HCT116 (cell line): ENCODE measurements at regions not wholly inside any gene's neighbourhood (a gene's known extent, or its start where the extent isn't known, plus 50 kb on each side); places are given as distances from the start of the nearest gene placed in this dataset.

Source experiments
- ATAC-seq: fragments of 200-7000 bp; cut with Tn5 transposase; 2 replicates; pipeline ENCODE4 v1.9.1; 2020; ENCODE audit warnings: mild to moderate bottlenecking, moderate library complexity
- BruUV-seq: library from RNA; stranded (reverse); fragments of 400-500 nt; replicated peaks from 2 replicates; lab custom pipeline; 2021; lab: Mats Ljungman, UMichigan
- CTCF ChIA-PET: fragments of 300-600 bp; sonication (Branson Sonifier 250); formaldehyde crosslinking; loops from one replicate; lab custom pipeline; 2021; ENCODE audit warnings: antibody characterized with exemption; lab: Charles Lee
- POLR2A ChIA-PET: fragments of 300-600, 350-600 bp; sonication (Branson Sonifier 250); formaldehyde crosslinking; loops from one replicate; lab custom pipeline; 2021; ENCODE audit warnings: antibody characterized with exemption; lab: Charles Lee
- RAD21 ChIA-PET, 2 experiments: fragments of 300-600 bp; sonication (Branson Sonifier 250); formaldehyde crosslinking; loops; one replicate each; lab custom pipeline; 2023; ENCODE audit warnings: low total read pairs in 2 of 2; ENCODE audit not compliant: uncharacterized antibody in 2 of 2, unreplicated experiment in 2 of 2, low non-redundant PET in 1 of 2; lab: Charles Lee
- DNase-seq: peaks from one replicate; pipeline ENCODE4 v3.0.0-alpha.2; 2010; ENCODE audit warnings: low read depth, low spot score
- H2AFZ ChIP-seq: fragments of 200-600 bp; shearing (Covaris generic), sonication (generic); 2 replicates; pipeline ENCODE4 v1.6.1; 2017; ENCODE audit warnings: low read depth, mixed run types, mixed read lengths, antibody characterized with exemption, low read length; ENCODE audit not compliant: poor library complexity, severe bottlenecking
- H3K27ac ChIP-seq: 2 replicates; pipeline ENCODE4 v1.5.1; 2012; ENCODE audit warnings: low read depth, low read length
- H3K27me3 ChIP-seq: fragments of 200-600 bp; sonication (generic); 2 replicates; pipeline ENCODE4 v1.6.1; 2016; ENCODE audit warnings: mixed run types, low read length, mixed read lengths; ENCODE audit not compliant: insufficient read depth
- H3K36me3 ChIP-seq, 2 experiments: fragments of 200-500 bp in 1 of 2; fragments of 200-600 bp in 1 of 2; sonication (Bioruptor generic) in 1 of 2; sonication (generic) in 1 of 2; 2 replicates each; pipeline versions ENCODE4 v1.5.1 to v1.6.1; 2014 to 2016; ENCODE audit warnings: low read length in 2 of 2, inconsistent platforms in 1 of 2, mixed read lengths in 1 of 2, mixed run types in 1 of 2; ENCODE audit not compliant: insufficient read depth in 2 of 2, control insufficient read depth in 1 of 2
- H3K4me1 ChIP-seq, 2 experiments: fragments of 200-600 bp in 1 of 2; sonication (generic) in 1 of 2; 2 replicates each; pipeline versions ENCODE4 v1.5.1 to v1.6.1; 2012 to 2017; ENCODE audit warnings: low read length in 2 of 2, inconsistent platforms in 1 of 2, mild to moderate bottlenecking in 1 of 2, mixed read lengths in 1 of 2, mixed run types in 1 of 2, moderate library complexity in 1 of 2; ENCODE audit not compliant: insufficient read depth in 2 of 2, control insufficient read depth in 1 of 2
- H3K4me2 ChIP-seq: fragments of 200-600 bp; sonication (generic); 2 replicates; pipeline ENCODE4 v1.6.1; 2017; ENCODE audit warnings: mixed run types, low read length, mixed read lengths
- H3K4me3 ChIP-seq, 2 experiments: fragments of 200-600 bp in 1 of 2; sonication (generic) in 1 of 2; replicated peaks in 1 of 2; 2 replicates each; pipeline ENCODE4 v1.5.1; 2011 to 2016; ENCODE audit warnings: low read length in 2 of 2, control low read depth in 1 of 2, low read depth in 1 of 2, mild to moderate bottlenecking in 1 of 2, mixed read lengths in 1 of 2, mixed run types in 1 of 2
- H3K79me2 ChIP-seq: fragments of 200-600 bp; sonication (generic); 2 replicates; pipeline ENCODE4 v1.6.1; 2017; ENCODE audit warnings: mild to moderate bottlenecking, mixed run types, low read length, moderate library complexity, mixed read lengths; ENCODE audit not compliant: insufficient read depth
- H3K9ac ChIP-seq: fragments of 200-600 bp; sonication (generic); 2 replicates; pipeline ENCODE4 v1.6.1; 2016; ENCODE audit warnings: low read length, mixed read lengths
- H3K9me2 ChIP-seq: fragments of 200-600 bp; sonication (generic), shearing (Covaris generic); 2 replicates; pipeline ENCODE4 v1.6.1; 2017; ENCODE audit warnings: mixed run types, mild to moderate bottlenecking, moderate library complexity; ENCODE audit not compliant: insufficient read depth
- H3K9me3 ChIP-seq, 2 experiments: fragments of 200-500 bp in 1 of 2; fragments of 200-600 bp in 1 of 2; sonication (Bioruptor generic) in 1 of 2; sonication (generic) in 1 of 2; 2 replicates each; pipeline ENCODE4 v1.6.1; 2014 to 2017; ENCODE audit warnings: low read length in 2 of 2, mixed read lengths in 2 of 2, inconsistent platforms in 1 of 2, low read depth in 1 of 2, mild to moderate bottlenecking in 1 of 2, mixed run types in 1 of 2, moderate library complexity in 1 of 2; ENCODE audit not compliant: control insufficient read depth in 1 of 2, insufficient read depth in 1 of 2
- H4K20me1 ChIP-seq: fragments of 200-600 bp; sonication (generic), shearing (Covaris generic); 2 replicates; pipeline ENCODE4 v1.6.1; 2017; ENCODE audit warnings: mixed run types, mild to moderate bottlenecking, moderate library complexity; ENCODE audit not compliant: insufficient read depth
- CEBPB ChIP-seq: IDR thresholded peaks from 2 replicates; pipeline ENCODE4 v1.6.1; 2012; ENCODE audit warnings: low read depth
- EGR1 ChIP-seq: IDR thresholded peaks from 2 replicates; pipeline ENCODE4 v1.6.1; 2012; ENCODE audit warnings: low read depth
- ELF1 ChIP-seq: IDR thresholded peaks from 2 replicates; pipeline ENCODE4 v1.6.1; 2012; ENCODE audit warnings: low read depth, borderline replicate concordance
- EZH2 ChIP-seq: fragments of 200-600 bp; sonication (generic); IDR thresholded peaks from 2 replicates; pipeline ENCODE4 v1.6.1; 2017; ENCODE audit warnings: antibody characterized with exemption, mixed run types
- EZH2phosphoT487 ChIP-seq: fragments of 200-600 bp; IDR thresholded peaks from 2 replicates; pipeline ENCODE4 v1.6.1; 2018; ENCODE audit warnings: antibody characterized with exemption, borderline replicate concordance
- FOSL1 ChIP-seq: IDR thresholded peaks from 2 replicates; pipeline ENCODE4 v1.6.1; 2012; ENCODE audit warnings: low read depth
- JUND ChIP-seq: IDR thresholded peaks from 2 replicates; pipeline ENCODE4 v1.6.1; 2012
- MAX ChIP-seq: IDR thresholded peaks from 2 replicates; pipeline ENCODE4 v1.6.1; 2012
- POLR2AphosphoS5 ChIP-seq: IDR thresholded peaks from 2 replicates; pipeline ENCODE4 v1.6.1; 2011; ENCODE audit warnings: mild to moderate bottlenecking, low read depth, low read length, moderate library complexity
- RAD21 ChIP-seq: IDR thresholded peaks from 2 replicates; pipeline ENCODE4 v1.6.1; 2012; ENCODE audit warnings: low read depth, mild to moderate bottlenecking
- SRF ChIP-seq: IDR thresholded peaks from 2 replicates; pipeline ENCODE4 v1.6.1; 2012; ENCODE audit warnings: low read depth
- TCF7L2 ChIP-seq: IDR thresholded peaks from 2 replicates; pipeline ENCODE4 v1.7.0; 2011; ENCODE audit warnings: borderline replicate concordance, inconsistent platforms; ENCODE audit not compliant: insufficient read depth, insufficient read length; ENCODE audit errors: extremely low read depth
- YY1 ChIP-seq: IDR thresholded peaks from 2 replicates; pipeline ENCODE4 v1.6.1; 2011; ENCODE audit warnings: low read length, low read depth, moderate library complexity, mild to moderate bottlenecking; ENCODE audit not compliant: insufficient replicate concordance; ENCODE audit errors: extremely low read depth
- ZFX ChIP-seq: fragments of 450-650 bp; IDR thresholded peaks from 2 replicates; pipeline ENCODE4 v1.6.1; 2017
- ZNF274 ChIP-seq: fragments of 200-500 bp; sonication (Bioruptor generic); IDR thresholded peaks from 2 replicates; pipeline ENCODE4 v1.6.1; 2014; ENCODE audit warnings: mild to moderate bottlenecking, low read depth, low read length, inconsistent platforms
- intact Hi-C: fragments of 100-400 bp; cut with micrococcal nuclease; formaldehyde crosslinking; loops from 2 replicates; pipeline ENCODE4 v1.10.0; 2022
- TF ChIP-seq, protein P1 (sequence below): IDR thresholded peaks from 2 replicates; pipeline ENCODE4 v1.6.1; 2012; ENCODE audit warnings: low read depth
- TF ChIP-seq, protein P2 (sequence below): IDR thresholded peaks from 2 replicates; pipeline ENCODE4 v1.6.1; 2011; ENCODE audit warnings: mild to moderate bottlenecking, low read length, moderate library complexity; ENCODE audit not compliant: insufficient replicate concordance; ENCODE audit errors: extremely low read depth
- TF ChIP-seq, protein P3 (sequence below): IDR thresholded peaks from 2 replicates; pipeline ENCODE4 v1.6.1; 2012
- TF ChIP-seq, protein P4 (sequence below), 3 experiments: fragments of 200-600 bp in 1 of 3; sonication (generic) in 1 of 3; IDR thresholded peaks in 2 of 3; conservative IDR thresholded peaks in 1 of 3; 2 replicates each; pipeline ENCODE4 v1.5.1; 2012 to 2017; ENCODE audit warnings: low read depth in 2 of 3, low read length in 2 of 3, antibody characterized with exemption in 1 of 3, borderline replicate concordance in 1 of 3, control low read depth in 1 of 3, mild to moderate bottlenecking in 1 of 3, mixed read lengths in 1 of 3, mixed run types in 1 of 3, moderate library complexity in 1 of 3; ENCODE audit not compliant: insufficient read depth in 1 of 3

GRCh38 chr12:108414021-108414420 lies 74.9 kb upstream of the CMKLR1 start:
- TF ChIP-seq RAD21 (no peak), EGR1 (no peak), ZFX (no peak), TCF7L2 (no peak), SRF (no peak), POLR2AphosphoS5 (no peak), ELF1 (no peak), JUND (no peak), ZNF274 (no peak), YY1 (no peak), CEBPB (no peak), FOSL1 (no peak), EZH2 (no peak), MAX (no peak), EZH2phosphoT487 (no peak)
- TF ChIP-seq, protein P1, sequence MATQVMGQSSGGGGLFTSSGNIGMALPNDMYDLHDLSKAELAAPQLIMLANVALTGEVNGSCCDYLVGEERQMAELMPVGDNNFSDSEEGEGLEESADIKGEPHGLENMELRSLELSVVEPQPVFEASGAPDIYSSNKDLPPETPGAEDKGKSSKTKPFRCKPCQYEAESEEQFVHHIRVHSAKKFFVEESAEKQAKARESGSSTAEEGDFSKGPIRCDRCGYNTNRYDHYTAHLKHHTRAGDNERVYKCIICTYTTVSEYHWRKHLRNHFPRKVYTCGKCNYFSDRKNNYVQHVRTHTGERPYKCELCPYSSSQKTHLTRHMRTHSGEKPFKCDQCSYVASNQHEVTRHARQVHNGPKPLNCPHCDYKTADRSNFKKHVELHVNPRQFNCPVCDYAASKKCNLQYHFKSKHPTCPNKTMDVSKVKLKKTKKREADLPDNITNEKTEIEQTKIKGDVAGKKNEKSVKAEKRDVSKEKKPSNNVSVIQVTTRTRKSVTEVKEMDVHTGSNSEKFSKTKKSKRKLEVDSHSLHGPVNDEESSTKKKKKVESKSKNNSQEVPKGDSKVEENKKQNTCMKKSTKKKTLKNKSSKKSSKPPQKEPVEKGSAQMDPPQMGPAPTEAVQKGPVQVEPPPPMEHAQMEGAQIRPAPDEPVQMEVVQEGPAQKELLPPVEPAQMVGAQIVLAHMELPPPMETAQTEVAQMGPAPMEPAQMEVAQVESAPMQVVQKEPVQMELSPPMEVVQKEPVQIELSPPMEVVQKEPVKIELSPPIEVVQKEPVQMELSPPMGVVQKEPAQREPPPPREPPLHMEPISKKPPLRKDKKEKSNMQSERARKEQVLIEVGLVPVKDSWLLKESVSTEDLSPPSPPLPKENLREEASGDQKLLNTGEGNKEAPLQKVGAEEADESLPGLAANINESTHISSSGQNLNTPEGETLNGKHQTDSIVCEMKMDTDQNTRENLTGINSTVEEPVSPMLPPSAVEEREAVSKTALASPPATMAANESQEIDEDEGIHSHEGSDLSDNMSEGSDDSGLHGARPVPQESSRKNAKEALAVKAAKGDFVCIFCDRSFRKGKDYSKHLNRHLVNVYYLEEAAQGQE, result no peak
- TF ChIP-seq, protein P2, sequence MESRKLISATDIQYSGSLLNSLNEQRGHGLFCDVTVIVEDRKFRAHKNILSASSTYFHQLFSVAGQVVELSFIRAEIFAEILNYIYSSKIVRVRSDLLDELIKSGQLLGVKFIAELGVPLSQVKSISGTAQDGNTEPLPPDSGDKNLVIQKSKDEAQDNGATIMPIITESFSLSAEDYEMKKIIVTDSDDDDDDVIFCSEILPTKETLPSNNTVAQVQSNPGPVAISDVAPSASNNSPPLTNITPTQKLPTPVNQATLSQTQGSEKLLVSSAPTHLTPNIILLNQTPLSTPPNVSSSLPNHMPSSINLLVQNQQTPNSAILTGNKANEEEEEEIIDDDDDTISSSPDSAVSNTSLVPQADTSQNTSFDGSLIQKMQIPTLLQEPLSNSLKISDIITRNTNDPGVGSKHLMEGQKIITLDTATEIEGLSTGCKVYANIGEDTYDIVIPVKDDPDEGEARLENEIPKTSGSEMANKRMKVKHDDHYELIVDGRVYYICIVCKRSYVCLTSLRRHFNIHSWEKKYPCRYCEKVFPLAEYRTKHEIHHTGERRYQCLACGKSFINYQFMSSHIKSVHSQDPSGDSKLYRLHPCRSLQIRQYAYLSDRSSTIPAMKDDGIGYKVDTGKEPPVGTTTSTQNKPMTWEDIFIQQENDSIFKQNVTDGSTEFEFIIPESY, result no peak
- TF ChIP-seq, protein P3, sequence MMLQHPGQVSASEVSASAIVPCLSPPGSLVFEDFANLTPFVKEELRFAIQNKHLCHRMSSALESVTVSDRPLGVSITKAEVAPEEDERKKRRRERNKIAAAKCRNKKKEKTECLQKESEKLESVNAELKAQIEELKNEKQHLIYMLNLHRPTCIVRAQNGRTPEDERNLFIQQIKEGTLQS, result no peak
- TF ChIP-seq, protein P4, sequence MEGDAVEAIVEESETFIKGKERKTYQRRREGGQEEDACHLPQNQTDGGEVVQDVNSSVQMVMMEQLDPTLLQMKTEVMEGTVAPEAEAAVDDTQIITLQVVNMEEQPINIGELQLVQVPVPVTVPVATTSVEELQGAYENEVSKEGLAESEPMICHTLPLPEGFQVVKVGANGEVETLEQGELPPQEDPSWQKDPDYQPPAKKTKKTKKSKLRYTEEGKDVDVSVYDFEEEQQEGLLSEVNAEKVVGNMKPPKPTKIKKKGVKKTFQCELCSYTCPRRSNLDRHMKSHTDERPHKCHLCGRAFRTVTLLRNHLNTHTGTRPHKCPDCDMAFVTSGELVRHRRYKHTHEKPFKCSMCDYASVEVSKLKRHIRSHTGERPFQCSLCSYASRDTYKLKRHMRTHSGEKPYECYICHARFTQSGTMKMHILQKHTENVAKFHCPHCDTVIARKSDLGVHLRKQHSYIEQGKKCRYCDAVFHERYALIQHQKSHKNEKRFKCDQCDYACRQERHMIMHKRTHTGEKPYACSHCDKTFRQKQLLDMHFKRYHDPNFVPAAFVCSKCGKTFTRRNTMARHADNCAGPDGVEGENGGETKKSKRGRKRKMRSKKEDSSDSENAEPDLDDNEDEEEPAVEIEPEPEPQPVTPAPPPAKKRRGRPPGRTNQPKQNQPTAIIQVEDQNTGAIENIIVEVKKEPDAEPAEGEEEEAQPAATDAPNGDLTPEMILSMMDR (IDR thresholded peaks at IDR 0.05 in 2 of 3, conservative IDR thresholded peaks at IDR 0.05 in 1 of 3; ENCODE audit: borderline replicate concordance in 1 of 3, insufficient read depth in 1 of 3, low read depth in 2 of 3, low read length in 2 of 3), result no peak
- Histone ChIP-seq H3K27ac (no peak overlapping the region), H3K9me2 (no peaks in the 10 kb centered on the region), H3K9ac (no peak overlapping the region), H3K9me3 (no peaks in the 10 kb centered on the region), H3K27me3 (peaks cover 62% of the 10 kb centered on the region), H3K4me1 (no peaks in the 10 kb centered on the region), H4K20me1 (no peaks in the 10 kb centered on the region), H3K4me2 (no peak overlapping the region), H2AFZ (no peak overlapping the region), H3K79me2 (no peaks in the 10 kb centered on the region), H3K4me3 (no peak overlapping the region), H3K36me3 (no peaks in the 10 kb centered on the region)
- BruUV-seq, result no TSS peak
- ChIA-PET POLR2A (no interaction called here), RAD21 (no interaction called here), CTCF (no interaction called here)
- ATAC-seq (no peak), DNase-seq (no peak)
- intact Hi-C loops, result no loop called here
